Gastrocnemius medialis (tissue), 4 donors: ENCODE measurements at regions not wholly inside any gene's neighbourhood (a gene's known extent, or its start where the extent isn't known, plus 50 kb on each side); places are given as distances from the start of the nearest gene placed in this dataset.

ENCODE experiments used
- CTCF ChIP-seq, 5 experiments: fragments of 450-650 bp in 3 of 5; fragments of 200-600 bp in 2 of 5; sonication (generic) in 2 of 5; IDR thresholded peaks in 4 of 5; conservative IDR thresholded peaks in 1 of 5; 1 replicate in 4 of 5; 2 replicates in 1 of 5; pipeline ENCODE4 v1.5.1; 2016 to 2019; ENCODE audit warnings: antibody characterized with exemption in 5 of 5, mild to moderate bottlenecking in 3 of 5, moderate library complexity in 3 of 5
- POLR2A ChIP-seq, 2 donors: fragments of 450-650 bp; IDR thresholded peaks; one replicate each; pipeline ENCODE4 v1.6.1; 2017; ENCODE audit warnings: antibody characterized with exemption in 2 of 2, mild to moderate bottlenecking in 2 of 2, moderate library complexity in 2 of 2

GRCh38 chr3:86208772-86209171 is 782.2 kb downstream of the VGLL3 start:
- TF ChIP-seq CTCF (IDR thresholded peaks at IDR 0.05 in 4 of 5, conservative IDR thresholded peaks at IDR 0.05 in 1 of 5), result no peak
- no peak for TF ChIP-seq POLR2A (IDR thresholded peaks at IDR 0.05)
